Activated T-cell treated with anti-CD3 and anti-CD28 coated beads, Interleukin-2, amount 50 U/mL, for 48 hours (primary cell): ENCODE measurements at regions not wholly inside any gene's neighbourhood (a gene's known extent, or its start where the extent isn't known, plus 50 kb on each side); places are given as distances from the start of the nearest gene placed in this dataset.

ENCODE experiments used
- DNase-seq, 2 experiments: peaks; one replicate each; pipeline ENCODE4 v3.0.0-alpha.2; 2020

GRCh38 chr10:47237316-47238260, 62.4 kb upstream of the GDF10 start:
- DNase-seq, result peak in 1 of 2 experiments; percentile 13

GRCh38 chr10:47238331-47239095, 61.5 kb upstream of the GDF10 start:
- DNase-seq, result peak in 1 of 2 experiments; percentile 2

GRCh38 chr10:47239211-47239610, 60.8 kb upstream of the GDF10 start:
- DNase-seq, result peak; percentile 4 to 11

GRCh38 chr10:47240173-47240572, 59.8 kb upstream of the GDF10 start:
- DNase-seq, result peak in 1 of 2 experiments; percentile 7

- no peak for DNase-seq
Measured at GRCh38 chr10:47241256-47241655, 58.7 kb upstream of the GDF10 start.

GRCh38 chr10:47241946-47242867, 57.8 kb upstream of the GDF10 start:
- no peak for DNase-seq

GRCh38 chr10:47243356-47243755, 56.6 kb upstream of the GDF10 start:
- DNase-seq, result no peak

GRCh38 chr10:47243791-47244190, 56.2 kb upstream of the GDF10 start:
- DNase-seq, result no peak

- DNase-seq, result no peak
Measured at GRCh38 chr10:47244560-47245500, 55.2 kb upstream of the GDF10 start.

GRCh38 chr10:47245731-47246350, 54.2 kb upstream of the GDF10 start:
- DNase-seq, result no peak

GRCh38 chr10:47246406-47247147, 53.4 kb upstream of the GDF10 start:
- DNase-seq, result no peak

GRCh38 chr10:47247148-47248059, 52.6 kb upstream of the GDF10 start:
- DNase-seq, result peak in 1 of 2 experiments; percentile 2

- peak in 1 of 2 experiments; percentile 4 for DNase-seq
Measured at GRCh38 chr10:47248386-47249090, 51.5 kb upstream of the GDF10 start.

- DNase-seq, result peak in 1 of 2 experiments; percentile 2
Measured at GRCh38 chr10:47249881-47250280, 50.1 kb upstream of the GDF10 start.
